HG02884 (cell line): ENCODE measurements at regions not wholly inside any gene's neighbourhood (a gene's known extent, or its start where the extent isn't known, plus 50 kb on each side); places are given as distances from the start of the nearest gene placed in this dataset.

Experiments used
- ATAC-seq: cut with Tn5 transposase; IDR thresholded peaks from one replicate; pipeline ENCODE4 v1.9.1; 2021; ENCODE audit warnings: mild to moderate bottlenecking, moderate library complexity; ENCODE audit not compliant: unreplicated experiment

DNA sequence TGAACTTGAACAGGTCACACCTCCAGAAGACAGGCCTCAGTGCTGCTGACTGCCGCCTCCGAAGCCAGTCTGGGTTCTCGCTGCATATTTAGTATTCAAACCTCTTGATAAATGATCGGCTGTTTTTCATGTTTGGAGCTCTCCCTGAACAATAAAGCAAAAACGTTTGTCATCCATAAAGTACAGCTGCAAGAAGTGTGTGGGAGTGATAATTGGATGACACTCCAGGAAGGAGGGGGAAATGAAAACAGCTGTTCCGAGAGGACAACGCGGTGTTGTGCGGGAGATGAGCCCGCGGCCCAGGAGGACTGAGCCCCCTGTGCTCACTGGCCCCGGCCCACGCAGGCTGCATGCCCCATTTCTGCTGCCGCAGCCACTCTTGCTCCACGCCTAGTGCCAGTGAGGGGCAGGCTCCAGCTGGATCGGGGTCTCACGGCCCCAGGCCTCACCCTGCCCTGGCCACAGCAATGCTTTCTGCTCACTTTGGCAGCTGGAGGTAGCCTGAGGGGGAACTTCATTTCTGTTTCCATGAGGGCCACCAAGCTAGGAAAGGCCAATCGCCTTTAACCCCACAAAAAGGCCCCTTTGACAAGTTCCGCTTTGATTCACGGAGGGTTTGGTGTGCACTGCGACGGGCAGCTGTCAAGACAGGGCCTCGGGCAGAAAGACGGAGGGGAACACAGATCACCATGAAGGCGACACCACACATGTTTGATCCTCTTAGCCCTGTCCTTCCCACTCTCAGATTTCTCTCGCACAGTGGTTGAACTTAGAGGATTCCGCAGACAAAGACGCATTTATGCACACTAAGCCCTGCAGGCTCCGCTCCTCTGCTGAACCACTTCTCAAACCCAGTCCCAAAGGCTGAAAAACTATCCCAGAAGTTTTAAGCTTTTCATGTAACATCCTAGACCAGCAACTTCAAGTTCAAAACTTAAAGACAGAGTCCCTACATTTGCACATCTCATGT is 537.6 kb downstream of the EFNB2 start:
- ATAC-seq: no peak

DNA sequence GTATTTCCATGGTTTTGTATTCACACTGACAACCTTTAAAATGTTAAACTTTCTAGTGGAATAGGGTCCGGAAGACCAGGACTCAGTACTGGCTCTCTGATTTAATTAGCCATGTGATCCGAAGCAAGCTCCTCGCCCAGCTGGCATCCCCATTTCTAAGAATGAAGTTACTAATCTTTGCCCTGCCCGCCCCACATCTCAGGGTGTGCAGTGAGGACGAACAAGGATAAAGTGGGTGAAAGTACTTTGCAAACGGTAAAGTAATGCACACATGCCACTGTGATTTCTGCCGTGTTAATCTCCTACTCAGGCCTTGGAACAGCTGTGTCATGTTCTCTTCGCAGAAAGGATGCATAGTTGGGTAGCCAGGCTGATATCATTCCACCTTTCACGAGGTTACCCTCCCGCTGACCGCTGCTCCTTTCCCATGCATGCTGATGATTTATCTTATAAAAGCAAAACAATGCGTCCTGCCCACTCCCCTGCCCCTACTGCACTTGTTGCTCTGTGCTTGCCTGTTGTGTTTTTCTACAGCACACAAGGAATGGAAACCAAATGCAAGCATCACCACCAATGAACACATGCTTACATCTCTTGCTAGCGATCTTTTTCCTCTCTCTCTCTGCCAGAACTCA is 539.0 kb downstream of the EFNB2 start:
- no peak for ATAC-seq

DNA sequence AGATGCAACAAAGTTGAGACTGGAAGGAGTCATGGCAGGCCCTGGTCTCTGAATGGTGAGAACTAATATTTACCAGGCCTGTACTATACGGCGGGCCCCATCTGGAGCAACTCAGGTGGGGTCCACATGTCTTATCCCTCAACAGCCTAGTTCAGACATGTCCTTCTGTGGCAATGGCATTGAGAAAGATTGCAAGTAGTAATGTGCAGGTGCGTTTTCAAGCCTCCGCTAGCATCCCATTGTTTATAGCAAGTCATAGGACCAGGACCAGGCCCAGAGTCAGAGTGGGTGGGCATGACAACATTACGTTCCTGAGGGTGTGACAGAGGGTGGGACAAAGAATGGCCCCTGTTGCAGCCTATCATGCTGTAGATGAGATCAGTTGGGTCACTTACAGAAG is 541.1 kb downstream of the EFNB2 start:
- ATAC-seq: no peak

DNA sequence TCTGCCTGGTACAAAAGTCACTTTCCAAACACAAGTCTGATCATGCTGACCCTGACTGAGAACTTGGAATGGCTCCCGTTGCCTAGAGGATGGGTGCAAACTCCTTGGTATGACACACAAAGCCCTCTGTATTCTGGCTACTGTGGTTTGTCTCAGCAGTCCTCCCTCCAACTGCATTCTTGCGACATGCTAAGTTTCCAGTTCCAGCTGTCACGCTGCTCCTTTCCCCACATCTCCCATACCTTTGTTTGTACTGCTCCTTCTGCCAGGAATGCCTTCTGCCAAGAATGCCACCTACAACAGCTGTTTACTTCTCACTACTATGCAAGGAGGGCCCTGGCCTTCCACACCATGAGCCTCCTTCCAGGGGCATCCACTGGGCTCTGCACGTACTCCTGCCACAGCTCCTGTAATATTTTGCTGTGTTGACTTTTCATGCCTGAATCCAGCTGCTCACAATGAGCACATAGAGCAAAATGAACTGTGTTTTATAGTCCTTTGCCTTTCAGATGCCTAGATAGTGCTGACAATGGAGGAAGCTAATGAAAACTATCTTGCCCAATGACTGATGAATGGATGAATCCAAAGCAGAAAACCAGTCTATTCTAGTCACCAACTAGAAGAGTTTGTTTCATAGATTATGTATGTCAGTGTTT is 543.7 kb downstream of the EFNB2 start:
- ATAC-seq: no peak

DNA sequence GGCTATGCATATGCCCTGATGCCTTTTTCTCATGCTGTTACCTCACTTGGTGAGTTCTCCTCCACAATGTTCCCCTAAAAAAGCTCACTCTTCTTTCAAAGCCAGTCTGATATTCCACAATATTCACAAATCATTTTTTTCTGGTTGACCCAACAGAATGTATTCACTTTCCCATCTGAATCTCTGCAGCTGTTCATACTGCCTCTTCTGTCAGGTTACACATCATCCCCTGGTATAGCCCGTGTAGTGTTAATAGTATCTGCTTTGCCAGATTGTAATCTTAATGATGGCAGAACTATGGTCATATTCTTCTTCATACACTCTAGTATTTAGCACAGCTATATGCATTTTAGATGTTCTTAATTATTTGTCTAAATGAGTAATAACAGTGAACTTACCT is 544.3 kb downstream of the EFNB2 start:
- ATAC-seq: no peak

DNA sequence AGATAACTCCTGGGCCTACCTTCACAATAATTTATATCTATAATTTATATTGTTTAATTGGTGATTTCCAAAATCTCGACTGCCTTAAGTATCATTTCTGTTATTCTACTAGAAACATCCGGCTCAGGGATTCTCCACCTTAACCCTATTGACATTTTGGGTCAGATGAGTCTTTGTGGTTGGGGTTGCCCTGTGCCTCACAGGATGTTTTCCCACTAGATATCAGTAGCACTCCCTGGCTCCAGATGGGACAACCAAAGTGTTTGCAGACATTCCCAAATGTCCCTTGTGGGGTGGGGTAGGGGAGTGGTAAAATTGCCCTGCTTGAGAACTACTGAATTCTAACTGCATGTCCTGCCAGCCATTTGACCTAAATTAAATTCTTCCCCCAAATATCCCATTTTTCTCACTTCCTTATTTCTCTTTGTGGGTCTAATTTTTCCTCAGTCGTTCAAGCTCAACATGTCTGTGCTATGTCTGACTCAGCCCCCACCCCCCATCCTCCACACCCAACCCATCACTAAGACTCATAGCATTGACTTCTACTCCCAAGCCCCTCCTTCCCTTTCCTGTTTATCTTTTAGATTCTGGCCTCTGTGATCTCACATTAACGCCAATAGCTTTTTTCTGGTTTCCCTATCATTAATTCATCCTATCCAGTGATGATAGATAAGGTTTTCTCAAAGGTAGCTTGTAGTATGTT is 545.1 kb downstream of the EFNB2 start:
- ATAC-seq: no peak

DNA sequence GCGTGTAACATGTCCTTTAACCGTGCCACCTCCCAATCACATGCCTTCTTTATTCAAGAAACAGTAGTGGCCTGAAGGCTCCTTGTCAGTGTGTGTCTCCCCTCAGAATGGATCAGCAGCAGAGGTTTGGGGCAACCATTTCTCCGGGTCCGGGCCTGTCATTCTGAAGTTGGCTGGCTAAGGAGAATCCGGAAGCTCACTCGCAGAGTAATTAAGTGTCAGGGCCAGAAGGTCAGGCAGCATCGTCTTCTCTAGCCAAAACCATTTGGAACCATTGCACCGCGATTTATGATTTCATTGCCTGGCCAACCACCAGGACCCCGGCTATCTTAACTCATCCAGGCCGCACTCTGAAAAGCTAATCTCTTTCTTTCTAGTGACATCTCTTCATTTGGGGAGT is 550.8 kb downstream of the EFNB2 start:
- ATAC-seq: no peak

DNA sequence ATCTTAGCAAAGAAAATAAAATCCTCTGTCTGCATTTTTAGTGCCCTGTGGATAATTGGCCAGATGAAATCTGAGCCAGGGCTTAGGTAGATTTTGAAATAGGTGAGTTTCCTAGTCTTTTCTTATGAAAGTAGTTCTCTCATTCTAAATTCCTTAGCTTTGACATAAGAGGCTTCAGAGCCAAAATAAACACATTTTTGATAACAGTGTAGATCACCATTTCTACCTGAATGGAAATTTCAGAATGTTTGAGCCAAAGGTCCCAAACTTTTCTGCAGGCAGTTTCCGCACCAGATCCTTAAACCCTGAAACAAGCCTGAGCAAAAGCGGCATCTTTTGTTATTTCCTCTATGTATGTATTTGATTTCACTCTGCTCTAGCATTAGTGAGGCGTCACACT is 551.2 kb downstream of the EFNB2 start:
- ATAC-seq: no peak

DNA sequence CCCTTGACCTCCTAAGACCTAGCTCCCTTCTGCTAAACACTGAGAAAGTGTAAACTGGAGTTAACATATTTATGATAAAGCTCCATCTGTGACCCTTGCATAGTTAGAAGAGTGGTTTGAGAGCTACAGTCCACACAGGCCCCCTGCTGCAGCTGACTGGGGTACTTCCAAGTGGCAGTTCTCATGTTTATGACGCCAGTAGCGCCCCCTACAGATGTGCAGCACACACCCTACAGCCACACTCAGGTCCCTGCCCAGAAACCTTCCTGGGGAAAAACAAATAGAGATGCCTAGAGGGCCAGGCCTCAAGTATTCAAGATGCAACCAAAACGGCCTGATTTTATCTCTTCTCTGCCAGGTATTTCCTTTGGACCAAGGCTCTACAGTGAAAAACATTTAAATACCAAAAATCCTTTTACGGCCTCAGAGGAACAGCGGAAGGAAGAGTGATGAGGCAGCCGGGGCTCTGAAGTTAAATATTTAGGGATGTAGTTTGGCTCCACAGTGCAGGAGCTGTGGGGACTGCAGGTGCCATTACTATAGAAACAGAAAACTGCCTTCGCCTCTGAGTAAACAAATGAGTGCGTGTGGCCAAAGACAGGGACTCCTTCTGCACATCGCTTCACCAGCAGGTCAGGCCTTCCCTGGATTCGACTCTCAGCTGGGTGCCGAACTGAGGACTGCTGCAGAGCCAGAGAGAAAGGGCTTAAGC is 553.1 kb downstream of the EFNB2 start:
- no peak for ATAC-seq

DNA sequence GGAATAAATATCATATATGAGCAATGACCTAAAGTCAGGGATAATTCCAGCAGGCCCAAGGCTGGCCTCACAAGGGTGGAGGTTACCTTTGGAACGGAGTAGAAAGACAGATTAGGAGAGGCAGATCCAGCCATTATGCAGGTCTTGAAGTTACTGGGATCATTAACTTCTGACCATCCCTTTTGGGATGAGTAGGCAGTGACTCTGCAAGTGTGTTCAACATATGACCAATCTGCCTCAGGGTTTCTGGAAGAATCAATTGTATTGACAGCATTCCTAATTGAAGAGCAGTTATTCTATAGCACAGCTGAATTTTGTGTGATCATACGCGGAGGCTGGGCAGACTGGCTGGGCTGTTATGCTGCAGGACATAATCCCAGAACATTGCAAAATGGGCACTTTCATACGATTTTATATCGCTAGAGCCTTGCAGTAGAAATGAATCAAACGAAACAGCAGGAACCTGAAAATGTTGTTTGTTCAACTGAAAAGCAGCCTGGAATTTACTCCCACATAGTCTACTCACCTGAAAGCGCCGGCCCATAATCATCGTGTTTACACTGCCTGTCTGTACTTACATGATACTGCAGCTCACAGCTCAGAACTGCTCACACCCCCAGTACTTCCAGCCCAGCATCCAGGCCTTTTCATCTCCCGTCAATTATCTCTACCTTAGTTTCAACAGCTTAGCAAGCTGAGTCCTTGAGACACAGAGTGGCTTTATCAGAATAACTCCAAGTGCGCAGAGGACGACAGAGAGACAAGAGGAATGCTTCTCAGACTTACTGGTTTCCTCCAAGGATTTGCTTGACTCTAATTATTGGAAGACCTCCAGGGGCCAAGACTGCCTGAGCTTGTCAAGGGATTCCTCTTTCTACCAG is 556.1 kb downstream of the EFNB2 start:
- no peak for ATAC-seq

DNA sequence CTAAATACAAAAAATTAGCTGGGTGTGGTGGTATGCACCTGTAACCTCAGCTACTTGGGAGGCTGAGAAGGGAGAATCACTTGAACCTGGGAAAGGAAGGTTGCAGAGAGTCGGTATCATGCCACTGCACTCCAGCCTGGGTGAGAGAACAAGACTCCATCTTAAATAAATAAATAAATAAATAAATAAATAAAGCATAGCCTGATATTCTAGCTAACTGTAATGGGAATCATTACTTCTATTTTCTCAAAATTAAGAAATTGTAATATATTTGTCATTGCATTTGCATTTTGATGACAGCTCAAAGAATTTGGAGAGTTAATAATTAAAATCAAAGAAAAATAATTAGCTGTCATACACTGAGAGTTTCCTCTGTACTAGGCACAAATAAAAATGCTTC is 561.1 kb downstream of the EFNB2 start:
- ATAC-seq: no peak

DNA sequence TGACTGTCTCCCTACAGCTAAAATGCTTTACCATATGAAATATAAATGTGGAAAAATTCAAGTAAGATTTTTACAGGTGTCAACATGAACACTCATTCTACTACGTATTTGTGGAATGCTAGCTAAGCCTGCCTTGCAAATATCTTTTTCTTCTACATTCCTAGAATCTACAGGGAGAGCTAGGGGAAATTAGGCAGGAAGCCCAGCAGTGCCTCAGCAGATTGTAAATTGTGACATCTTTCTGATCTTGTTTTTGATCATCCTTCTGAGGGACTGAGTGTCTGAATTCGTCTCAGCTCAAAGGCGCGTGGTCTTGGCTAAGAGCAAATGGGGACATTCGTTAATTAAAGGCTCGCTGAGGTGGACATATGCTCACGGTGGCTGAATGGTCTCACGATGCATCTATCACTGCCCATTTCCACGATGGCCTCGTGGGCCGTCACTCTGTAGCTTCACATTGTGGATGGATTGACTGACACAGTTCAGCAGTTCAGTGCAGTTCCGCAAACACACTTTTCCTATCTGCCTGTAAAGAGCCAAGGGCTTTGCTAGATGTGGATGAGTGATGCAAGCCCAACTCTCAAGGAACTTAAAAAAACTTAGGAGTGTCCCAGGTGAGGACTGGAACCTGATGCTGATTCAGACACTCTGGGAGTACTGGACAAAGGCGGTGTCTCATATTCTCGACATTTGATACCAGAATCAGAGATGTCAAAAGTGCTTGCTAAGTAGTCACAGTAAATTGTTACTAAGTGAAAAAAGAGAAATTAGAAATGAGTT is 562.5 kb downstream of the EFNB2 start:
- no peak for ATAC-seq

DNA sequence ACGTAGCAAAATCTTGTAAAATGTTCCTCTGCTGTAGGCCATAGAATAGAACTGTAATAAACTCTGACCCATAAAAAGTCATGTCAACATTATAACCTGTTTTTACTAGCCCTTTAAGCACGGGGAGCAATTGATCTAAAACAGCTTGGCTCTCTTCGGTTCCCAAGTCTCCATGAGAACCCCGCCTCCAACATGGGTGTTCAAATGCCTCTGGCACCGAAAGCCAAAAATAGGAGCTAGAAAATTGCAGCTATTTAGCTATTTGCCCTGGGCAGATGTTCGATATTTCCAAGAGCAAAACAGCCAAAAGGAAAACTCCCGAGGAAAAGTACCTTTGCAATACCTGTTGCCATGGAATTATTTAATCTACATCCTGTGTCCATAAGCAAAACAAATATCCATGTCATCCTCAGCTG is 563.1 kb downstream of the EFNB2 start:
- ATAC-seq: no peak

DNA sequence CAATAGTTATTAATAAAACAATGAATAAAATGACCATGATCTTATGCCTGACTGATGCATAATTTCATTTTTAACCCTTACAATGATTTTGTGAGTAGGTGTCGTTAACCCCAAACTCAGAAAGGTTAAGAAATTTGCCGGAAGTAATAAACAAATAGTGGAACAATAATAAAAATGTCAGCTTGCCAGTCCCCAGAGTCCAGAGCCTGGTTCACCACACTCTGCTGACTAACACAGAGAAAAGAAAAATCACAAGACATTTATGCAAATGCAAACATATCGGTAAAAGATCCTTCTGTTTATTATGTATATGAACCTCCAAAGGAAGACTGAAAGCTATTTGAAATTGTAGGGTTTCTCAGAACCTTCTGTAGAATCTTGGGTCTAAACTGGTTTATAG is 563.7 kb downstream of the EFNB2 start:
- ATAC-seq: no peak

DNA sequence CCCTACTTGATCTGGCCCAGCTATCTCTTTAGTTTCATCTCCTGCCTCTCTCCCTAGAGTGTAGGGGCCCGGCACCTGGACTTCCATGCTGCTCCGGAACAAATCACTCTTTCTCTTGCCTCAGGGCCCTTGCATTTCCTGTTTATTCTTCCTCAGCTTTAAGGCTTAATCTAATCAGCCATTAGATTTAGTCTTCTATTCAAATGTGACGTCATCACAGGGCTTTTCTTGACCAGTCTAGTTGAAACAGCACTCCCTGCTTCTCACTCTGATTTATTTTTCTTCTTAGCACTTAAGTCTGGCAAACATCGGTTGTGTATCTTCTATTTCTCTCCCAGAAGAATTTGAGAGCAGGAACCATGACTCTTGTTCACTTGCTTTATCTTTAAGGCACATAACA is 564.1 kb downstream of the EFNB2 start:
- no peak for ATAC-seq

DNA sequence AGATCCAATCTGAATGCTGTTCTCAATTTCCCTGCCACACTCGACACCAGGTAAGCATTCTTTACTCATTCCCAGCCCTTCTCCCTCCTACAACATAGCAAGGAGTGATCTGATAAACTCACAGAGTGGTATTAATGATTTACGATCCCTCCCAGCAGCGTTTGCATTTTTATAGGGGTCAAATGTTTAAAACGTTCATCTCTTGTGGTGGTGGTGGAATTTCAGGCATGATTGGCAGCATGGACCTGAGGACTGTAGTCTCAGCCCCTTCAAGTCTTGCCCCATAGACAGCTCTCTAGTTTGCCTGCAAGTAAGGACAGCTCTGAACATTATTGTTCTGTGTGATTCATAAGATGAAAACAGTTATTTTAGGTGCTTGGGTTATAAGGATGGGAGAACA is 565.7 kb downstream of the EFNB2 start:
- no peak for ATAC-seq

DNA sequence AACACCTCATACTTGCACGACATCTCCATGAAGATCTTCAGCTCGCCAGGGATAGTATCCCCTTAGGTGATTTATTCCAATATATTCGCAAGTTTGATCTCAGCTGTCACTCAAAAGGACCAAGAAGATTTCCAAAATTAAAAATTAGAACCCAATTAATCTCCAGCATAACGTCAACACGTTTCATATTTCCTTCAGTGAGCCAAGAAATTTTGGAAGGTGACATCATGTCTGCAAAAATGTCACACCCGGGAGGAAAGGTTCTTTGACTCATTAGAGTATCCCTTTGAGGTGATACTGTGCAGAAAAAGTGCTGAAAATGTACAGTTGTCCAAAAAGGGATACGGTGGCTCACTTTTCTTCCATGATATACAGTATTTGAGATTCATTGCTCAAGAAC is 569.6 kb downstream of the EFNB2 start:
- no peak for ATAC-seq

DNA sequence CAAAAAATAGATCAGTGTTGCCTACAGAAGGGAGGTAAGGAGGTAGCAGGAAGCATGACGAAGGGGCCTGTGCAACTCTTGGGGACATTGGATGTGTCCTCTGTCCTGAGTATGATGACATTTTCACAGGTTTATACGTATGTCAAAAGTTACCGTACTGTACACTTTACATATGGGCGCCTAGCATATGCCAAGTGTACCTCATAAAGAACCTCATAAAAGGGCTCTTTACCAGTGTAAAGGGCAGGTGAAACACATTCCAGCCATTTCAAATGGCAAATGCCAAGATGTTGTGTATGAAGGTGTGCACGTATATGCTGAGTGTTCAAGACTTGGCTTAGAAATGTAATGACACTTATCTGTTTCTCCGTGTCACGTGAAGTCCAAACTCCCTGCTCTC is 573.4 kb downstream of the EFNB2 start:
- ATAC-seq: no peak

DNA sequence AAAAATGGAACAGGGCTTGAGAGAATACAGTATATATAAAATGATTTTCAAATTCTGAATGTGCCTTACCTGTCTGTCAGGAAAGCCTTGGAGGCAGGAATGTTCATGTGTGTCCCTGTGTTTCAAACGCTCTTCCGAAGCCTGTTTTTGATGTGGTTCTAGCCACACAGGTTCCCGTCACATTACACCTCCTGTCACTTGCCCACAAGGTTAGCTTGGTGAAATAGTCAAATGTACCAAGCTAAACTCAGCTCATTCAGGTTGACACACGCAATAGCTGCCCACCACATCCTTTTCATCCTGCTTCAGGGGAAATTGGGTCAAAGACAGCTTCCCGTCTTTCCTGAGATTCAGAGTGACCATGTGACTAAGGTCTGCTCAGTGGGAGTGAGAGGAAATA is 574.0 kb downstream of the EFNB2 start:
- no peak for ATAC-seq
